Amniotic epithelial cell (primary cell): ENCODE measurements at regions not wholly inside any gene's neighbourhood (a gene's known extent, or its start where the extent isn't known, plus 50 kb on each side); places are given as distances from the start of the nearest gene placed in this dataset.
"Not testable (repeated sequence)": the region's sequence is repeated elsewhere in the genome, so short reads cannot be mapped to it uniquely, and the experiment has no call there.

Experiments used
- DNase-seq: peaks from one replicate; pipeline ENCODE4 v3.0.0-alpha.2; 2010; ENCODE audit warnings: low read depth

DNA sequence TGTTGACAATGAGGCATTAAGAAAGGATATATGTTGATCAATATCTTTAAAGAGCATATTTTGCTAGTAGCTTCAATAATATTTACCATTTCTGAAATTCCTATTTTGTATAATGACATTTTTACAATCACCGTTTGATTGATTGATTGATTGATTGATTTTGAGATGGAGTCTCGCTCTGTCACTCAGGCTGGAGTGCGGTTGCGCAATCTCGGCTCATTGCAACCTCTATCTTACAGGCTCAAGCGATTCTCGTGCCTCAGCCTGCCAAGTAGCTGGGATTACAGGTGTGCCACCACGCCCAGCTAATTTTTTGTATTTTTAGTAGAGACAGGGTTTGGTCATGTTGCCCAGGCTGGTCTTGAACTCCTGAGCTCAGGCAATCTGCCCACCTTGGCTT lies 150.9 kb upstream of the TEX13D start:
- DNase-seq = not testable (repeated sequence)

GRCh38 chrX:124190440-124190839 lies 142.0 kb upstream of the TEX13D start:
- no peak for DNase-seq

DNA sequence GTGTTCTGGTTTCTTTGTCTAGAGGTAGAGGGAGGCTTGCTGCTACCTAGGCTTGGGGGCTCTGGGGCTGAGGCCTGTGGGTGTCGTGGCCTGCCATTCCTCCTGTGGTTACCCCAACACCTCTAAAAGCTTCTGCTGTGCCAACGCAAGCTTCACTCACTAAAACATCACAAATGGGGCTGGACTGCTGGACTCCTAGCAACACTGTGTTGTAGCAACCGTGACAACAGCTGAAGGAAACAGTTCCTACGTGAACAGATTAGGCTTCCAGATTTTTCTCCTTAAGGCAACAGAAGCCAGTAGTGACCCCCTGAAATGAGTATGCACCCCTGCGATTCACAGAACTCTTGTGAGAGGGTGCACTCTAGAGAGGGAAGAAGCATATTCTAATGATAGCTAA lies 138.3 kb upstream of the TEX13D start:
- DNase-seq = no peak

GRCh38 chrX:124194901-124195300 lies 137.6 kb upstream of the TEX13D start:
- no peak for DNase-seq

DNA sequence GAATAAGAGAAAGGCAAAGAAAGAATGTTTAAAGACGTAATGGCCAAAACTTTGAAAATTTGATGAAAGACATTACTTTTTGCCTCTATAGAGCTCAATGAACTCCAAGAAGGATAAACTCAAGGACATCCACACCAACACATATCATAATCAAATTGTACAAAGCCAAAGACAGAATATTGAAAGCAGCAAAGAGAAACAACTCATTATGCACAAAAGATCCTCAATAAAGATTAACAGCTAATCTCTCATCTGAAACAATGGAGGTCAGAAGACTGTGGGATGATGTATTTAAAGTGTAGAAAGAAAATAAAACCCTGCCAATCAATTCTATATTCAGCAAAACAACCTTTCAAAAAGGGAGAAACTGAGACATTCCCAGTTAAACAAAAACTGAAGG lies 129.1 kb upstream of the TEX13D start:
- no peak for DNase-seq

DNA sequence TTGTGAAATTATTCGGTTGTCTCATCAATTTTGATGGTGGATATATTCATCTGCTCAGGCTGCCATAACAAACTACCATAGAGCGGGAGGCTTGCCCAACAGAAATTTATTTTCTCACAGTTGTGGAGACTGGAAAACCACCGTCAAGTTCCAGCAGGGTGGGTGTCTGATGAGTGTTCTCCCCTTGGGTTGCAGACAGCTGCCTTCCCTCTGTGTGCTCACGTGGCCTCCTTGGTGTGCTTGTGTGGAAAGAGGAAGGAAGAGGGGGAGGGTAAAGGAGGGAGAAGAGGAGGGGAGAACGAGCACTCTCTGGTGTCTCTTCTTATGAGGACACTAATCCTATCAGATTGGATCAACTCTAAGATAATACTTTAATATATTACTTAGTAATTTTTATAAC lies 123.8 kb upstream of the TEX13D start:
- DNase-seq = no peak

DNA sequence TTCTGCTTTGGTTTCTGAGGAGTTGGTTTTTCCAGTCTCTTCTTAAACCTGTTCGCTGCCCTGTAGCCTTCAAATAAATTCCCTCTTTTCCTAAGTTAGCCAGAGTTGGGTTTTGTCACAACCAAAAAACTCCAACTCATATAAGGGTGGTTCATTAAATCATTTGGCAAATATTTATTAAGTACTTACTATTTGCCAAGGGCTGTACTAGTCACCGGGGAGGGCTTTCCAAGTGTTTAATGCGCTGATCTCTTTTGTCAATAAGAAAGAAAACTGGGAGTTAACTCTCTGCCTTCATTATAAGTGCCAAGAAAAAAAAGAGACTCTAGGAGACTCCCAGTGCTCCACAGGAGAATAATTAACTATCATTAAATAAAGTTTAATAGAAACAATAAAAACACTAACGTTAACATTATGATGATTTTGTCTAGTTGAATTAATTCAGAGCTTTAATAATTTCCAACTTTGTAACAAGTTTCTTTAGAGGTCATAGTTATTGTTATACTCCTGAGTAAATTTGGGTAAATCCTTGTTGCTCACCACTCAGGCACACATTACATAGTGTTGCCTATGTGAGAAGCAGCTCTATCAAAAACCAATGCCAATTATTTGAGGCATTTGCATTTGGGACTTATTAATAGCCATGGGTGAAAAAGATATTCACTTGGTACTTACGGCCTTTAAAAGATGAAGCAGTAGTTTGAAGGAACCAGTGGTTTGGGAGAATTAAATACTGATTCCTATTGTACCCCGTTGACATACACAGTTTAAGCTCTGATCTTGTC lies 122.5 kb upstream of the TEX13D start:
- DNase-seq = no peak

DNA sequence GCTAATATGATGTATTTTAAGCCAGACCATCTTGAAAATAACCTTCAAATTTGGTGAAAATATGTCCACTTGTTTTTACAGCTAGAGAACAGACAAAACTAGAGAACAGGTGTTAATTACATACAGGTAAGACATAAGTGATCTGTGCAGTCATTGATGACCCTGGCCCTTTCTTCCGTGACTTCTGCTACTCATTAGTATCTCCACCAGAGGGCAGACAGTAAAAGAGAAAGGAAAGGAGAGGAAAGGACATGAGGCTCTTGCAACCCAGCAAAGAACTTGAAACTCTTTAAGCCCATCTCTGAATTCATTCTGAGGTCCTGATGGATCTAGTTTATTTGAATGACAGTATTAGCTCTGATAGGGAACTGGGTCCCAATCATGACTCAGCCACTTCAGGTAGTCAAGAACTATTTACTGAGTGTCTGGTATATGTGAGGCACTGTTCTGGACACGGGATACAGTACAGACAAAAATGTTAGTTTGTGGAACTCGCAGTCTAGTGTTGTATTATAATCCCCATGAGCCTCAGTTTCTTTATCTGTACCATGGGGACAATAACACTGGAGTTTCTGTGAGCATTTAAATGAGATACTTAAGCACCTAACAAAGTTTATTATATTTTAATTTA lies 121.0 kb upstream of the TEX13D start:
- peak; percentile 11 for DNase-seq

DNA sequence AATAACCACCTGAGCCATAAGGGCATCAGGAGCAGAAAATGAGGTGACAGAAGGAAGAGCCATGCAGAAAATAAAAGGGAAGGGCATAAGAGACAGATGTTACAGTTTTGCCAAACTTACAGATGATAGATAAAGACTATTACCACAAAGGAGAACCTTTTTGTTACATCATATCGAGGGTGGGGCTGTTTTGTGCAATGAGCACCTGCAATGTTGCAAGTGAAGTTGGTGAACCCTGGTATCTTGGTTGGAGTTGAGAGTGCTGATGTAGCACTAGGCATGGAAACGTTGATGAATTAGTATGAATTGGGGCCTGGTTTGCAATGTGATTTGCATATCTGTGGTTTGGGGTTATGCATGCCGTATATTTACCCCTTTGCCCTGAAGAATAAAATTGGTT lies 119.8 kb upstream of the TEX13D start:
- DNase-seq = no peak

GRCh38 chrX:124215786-124216185 lies 116.7 kb upstream of the TEX13D start:
- DNase-seq = no peak

GRCh38 chrX:124216396-124217115 lies 115.9 kb upstream of the TEX13D start:
- no peak for DNase-seq

DNA sequence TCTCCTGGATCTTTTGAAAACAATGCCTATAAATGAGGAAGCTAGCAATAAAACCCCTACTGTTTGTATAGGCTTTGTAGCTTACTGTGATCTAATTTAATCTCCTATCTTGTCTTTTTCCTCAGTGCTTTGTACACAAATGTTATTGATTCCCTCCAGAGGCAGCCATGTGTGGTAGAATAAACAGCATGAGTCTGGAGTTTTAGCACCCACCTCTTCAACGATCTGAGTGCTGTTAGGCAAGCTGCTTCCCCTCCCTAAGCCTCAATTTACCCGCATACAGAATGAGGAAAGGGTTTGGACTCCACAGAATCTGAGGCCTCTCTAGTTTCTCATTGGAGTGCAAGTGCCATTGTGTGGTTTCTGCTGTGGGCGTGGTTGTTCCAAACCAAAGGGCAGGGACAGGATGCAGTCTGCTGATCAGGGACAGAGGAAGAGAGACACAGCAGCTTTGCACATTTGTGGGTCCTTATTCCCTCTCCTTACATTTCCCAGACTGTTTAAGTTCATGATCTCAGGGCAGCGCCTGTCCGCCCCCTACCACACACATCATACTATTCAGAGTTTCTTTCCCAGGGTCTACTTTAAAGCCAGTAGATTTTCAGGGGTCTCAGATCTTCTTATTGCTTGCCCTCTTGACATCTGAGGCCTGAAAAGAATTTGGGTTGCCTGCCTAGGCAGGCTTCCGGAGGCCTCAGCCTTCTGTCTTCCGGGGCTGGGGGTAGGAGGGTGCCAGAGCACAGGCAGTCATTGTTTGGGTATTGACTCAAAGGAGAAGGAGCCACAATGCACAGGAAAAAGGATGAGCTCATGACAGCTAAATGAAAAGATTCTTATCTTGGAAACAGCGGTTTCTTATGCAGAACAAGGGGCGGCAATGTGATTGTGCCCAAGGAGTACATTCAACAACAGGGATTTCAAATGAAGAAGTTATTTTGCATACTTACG lies 114.9 kb upstream of the TEX13D start:
- peak; percentile 19 for DNase-seq

GRCh38 chrX:124223524-124223923 lies 108.9 kb upstream of the TEX13D start:
- no peak for DNase-seq

DNA sequence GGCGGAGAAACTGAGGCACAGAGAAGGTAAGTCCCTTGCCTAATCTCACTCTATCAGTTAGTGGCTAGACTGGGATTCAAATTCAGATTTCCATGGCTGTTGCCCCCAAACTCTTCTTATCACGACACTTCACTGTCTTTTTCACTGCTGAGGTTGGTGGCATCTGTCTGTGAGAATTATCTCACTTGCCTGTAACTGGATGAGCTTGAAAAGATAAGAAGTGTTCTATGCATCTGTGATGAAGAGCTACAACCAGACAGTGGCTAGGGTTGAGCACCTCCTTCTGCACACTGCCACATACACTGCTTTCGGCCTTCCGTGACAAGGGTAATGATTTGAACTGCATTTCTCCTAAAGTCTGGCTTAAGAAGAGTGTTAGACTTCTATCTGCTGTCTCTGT lies 107.9 kb upstream of the TEX13D start:
- DNase-seq = no peak

- no peak for DNase-seq
Measured at GRCh38 chrX:124226129-124226528, 106.3 kb upstream of the TEX13D start.

DNA sequence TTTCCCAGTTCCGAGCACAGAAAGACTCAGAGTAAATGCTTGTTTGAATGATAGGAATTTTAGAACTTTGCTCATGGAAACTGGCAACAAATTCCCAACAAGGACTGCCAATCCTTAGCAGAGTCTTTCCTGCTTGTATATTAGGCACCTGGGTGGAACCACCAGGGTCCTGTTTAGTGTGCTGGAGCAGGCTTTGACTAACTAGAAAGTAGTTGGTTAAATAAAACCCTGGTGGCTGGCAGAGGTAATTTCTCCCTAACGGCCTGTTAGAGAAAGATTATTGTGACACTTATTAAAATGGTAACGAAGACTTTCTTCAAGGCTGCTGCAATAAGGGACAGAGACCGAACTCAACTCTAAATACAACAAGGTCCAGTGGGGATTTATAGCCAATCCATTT lies 103.6 kb upstream of the TEX13D start:
- DNase-seq = no peak

- no peak for DNase-seq
Measured at GRCh38 chrX:124229374-124229773, 103.1 kb upstream of the TEX13D start.

DNA sequence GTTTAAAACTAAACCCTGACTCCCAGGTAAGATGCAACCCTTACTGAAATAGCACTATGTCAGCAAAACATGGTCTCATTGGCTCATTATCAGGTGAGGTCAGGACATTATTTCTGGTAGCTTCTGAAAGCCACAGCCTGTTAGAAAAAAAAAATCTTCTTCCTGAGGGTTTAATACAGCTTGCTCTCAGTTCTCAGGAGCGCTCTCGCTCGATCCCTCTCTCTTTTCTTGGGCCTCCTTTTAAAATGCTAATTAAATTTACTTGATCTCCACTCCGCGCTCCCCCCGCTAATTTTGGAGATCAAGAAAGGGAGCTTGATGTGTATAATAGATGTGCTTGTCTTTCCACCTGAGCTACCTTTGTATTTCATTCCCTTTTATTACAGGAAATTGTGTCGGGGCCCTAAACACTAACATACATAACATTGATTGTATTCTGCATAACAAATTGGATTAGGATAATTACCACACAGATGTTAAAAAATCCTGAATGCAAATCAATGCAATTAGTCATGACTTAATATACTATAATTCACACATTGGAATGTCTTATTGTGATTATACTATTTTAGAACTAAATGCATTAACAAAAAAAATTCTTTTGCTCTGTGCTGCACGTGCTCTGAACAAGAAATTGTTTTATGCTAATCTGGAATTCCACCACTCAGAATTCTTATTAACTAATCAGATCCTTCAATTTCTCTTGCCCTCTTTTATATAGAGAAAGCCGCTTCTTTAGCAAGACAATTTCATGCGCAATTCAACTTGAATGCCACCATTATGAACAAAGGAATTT lies 101.6 kb upstream of the TEX13D start:
- DNase-seq = no peak

DNA sequence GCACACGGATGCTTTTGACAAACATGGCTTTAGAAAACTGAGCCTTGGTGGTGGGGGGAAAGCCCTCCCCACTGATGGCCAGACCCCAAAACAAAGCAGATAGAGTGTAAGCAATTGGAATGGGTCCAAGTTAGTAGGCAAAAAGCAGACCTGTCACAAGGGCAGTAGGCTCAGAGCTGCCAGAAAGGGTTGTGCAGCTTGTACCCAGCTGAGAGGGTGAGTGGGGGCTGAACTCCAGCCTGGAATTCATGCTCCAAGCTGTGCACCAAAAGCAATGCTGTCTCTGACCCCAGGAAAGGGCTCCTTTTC lies 101.1 kb upstream of the TEX13D start:
- no peak for DNase-seq

GRCh38 chrX:124232523-124233201 lies 99.8 kb upstream of the TEX13D start:
- peak; percentile 17 for DNase-seq

GRCh38 chrX:124234348-124234747 lies 98.1 kb upstream of the TEX13D start:
- DNase-seq = peak; percentile 28
